ENCODE measurements at regions not wholly inside any gene's neighbourhood (a gene's known extent, or its start where the extent isn't known, plus 50 kb on each side); places are given as distances from the start of the nearest gene placed in this dataset.
"Not testable (repeated sequence)": the region's sequence is repeated elsewhere in the genome, so short reads cannot be mapped to it uniquely, and the experiment has no call there.

GRCh38 chr11:45373506-45374035 is 87.4 kb upstream of the SYT13 start:
- H3K27ac ChIP-seq (ENCODE audit: low read depth in 2 of 2, low read length in 2 of 2) = no peak overlapping the region
- peaks cover 3 to 8% of the 10 kb centered on the region in 2 donors for H3K27me3 ChIP-seq (ENCODE audit: control insufficient read depth in 2 of 2, insufficient read depth in 2 of 2, low read length in 2 of 2)
- H3K4me1 ChIP-seq (ENCODE audit: control insufficient read depth in 2 of 2, insufficient read depth in 2 of 2, low read length in 2 of 2) = no peaks in the 10 kb centered on the region
- no peak overlapping the region for H3K9ac ChIP-seq (ENCODE audit: low read depth in 1 of 2, low read length in 2 of 2)
- H3K36me3 ChIP-seq (ENCODE audit: control insufficient read depth in 2 of 2, insufficient read depth in 2 of 2, low read length in 2 of 2) = no peaks in the 10 kb centered on the region
- no peaks in the 10 kb centered on the region for H3K9me3 ChIP-seq (ENCODE audit: control insufficient read depth in 2 of 2, low read length in 2 of 2)
- H3K4me3 ChIP-seq (ENCODE audit: low read length in 2 of 2) = no peak overlapping the region

- not testable (repeated sequence) for H3K9ac ChIP-seq (ENCODE audit: low read depth in 1 of 2, low read length in 2 of 2)
Measured at GRCh38 chr11:45372414-45372813, 86.3 kb upstream of the SYT13 start.

GRCh38 chr11:45371251-45372115 is 85.3 kb upstream of the SYT13 start:
- Histone ChIP-seq H3K4me1 (ENCODE audit: control insufficient read depth in 2 of 2, insufficient read depth in 2 of 2, low read length in 2 of 2) (no peaks in the 10 kb centered on the region), H3K36me3 (ENCODE audit: control insufficient read depth in 2 of 2, insufficient read depth in 2 of 2, low read length in 2 of 2) (no peaks in the 10 kb centered on the region), H3K4me3 (ENCODE audit: low read length in 2 of 2) (no peak overlapping the region), H3K9ac (ENCODE audit: low read depth in 1 of 2, low read length in 2 of 2) (no peak overlapping the region), H3K27me3 (ENCODE audit: control insufficient read depth in 2 of 2, insufficient read depth in 2 of 2, low read length in 2 of 2) (peaks cover 3 to 7% of the 10 kb centered on the region in 2 donors), H3K27ac (ENCODE audit: low read depth in 2 of 2, low read length in 2 of 2) (no peak overlapping the region), H3K9me3 (ENCODE audit: control insufficient read depth in 2 of 2, low read length in 2 of 2) (no peaks in the 10 kb centered on the region)

More at GRCh38 chr11:45372414-45372813, 86.3 kb upstream of the SYT13 start:
- not testable (repeated sequence) for H3K9me3 ChIP-seq (ENCODE audit: control insufficient read depth in 2 of 2, low read length in 2 of 2); H3K36me3 ChIP-seq (ENCODE audit: control insufficient read depth in 2 of 2, insufficient read depth in 2 of 2, low read length in 2 of 2); H3K27me3 ChIP-seq (ENCODE audit: control insufficient read depth in 2 of 2, insufficient read depth in 2 of 2, low read length in 2 of 2); H3K4me3 ChIP-seq (ENCODE audit: low read length in 2 of 2); H3K27ac ChIP-seq (ENCODE audit: low read depth in 2 of 2, low read length in 2 of 2); H3K4me1 ChIP-seq (ENCODE audit: control insufficient read depth in 2 of 2, insufficient read depth in 2 of 2, low read length in 2 of 2)

- H3K27me3 ChIP-seq (ENCODE audit: control insufficient read depth in 2 of 2, insufficient read depth in 2 of 2, low read length in 2 of 2) = peaks cover 5% of the 10 kb centered on the region in 2 donors
- no peaks in the 10 kb centered on the region for H3K36me3 ChIP-seq (ENCODE audit: control insufficient read depth in 2 of 2, insufficient read depth in 2 of 2, low read length in 2 of 2)
- H3K4me1 ChIP-seq (ENCODE audit: control insufficient read depth in 2 of 2, insufficient read depth in 2 of 2, low read length in 2 of 2) = no peaks in the 10 kb centered on the region
- H3K9ac ChIP-seq (ENCODE audit: low read depth in 1 of 2, low read length in 2 of 2) = no peak overlapping the region
- no peak overlapping the region for H3K27ac ChIP-seq (ENCODE audit: low read depth in 2 of 2, low read length in 2 of 2)
- no peak overlapping the region for H3K4me3 ChIP-seq (ENCODE audit: low read length in 2 of 2)
- H3K9me3 ChIP-seq (ENCODE audit: control insufficient read depth in 2 of 2, low read length in 2 of 2) = no peaks in the 10 kb centered on the region
Measured at GRCh38 chr11:45369313-45369712, 83.2 kb upstream of the SYT13 start.

- H3K4me1 ChIP-seq (ENCODE audit: control insufficient read depth in 2 of 2, insufficient read depth in 2 of 2, low read length in 2 of 2) = no peaks in the 10 kb centered on the region
- no peaks in the 10 kb centered on the region for H3K36me3 ChIP-seq (ENCODE audit: control insufficient read depth in 2 of 2, insufficient read depth in 2 of 2, low read length in 2 of 2)
- no peak overlapping the region for H3K27ac ChIP-seq (ENCODE audit: low read depth in 2 of 2, low read length in 2 of 2)
- H3K27me3 ChIP-seq (ENCODE audit: control insufficient read depth in 2 of 2, insufficient read depth in 2 of 2, low read length in 2 of 2) = peaks cover 5% of the 10 kb centered on the region in 2 donors
- H3K9me3 ChIP-seq (ENCODE audit: control insufficient read depth in 2 of 2, low read length in 2 of 2) = no peaks in the 10 kb centered on the region
- no peak overlapping the region for H3K4me3 ChIP-seq (ENCODE audit: low read length in 2 of 2)
- H3K9ac ChIP-seq (ENCODE audit: low read depth in 1 of 2, low read length in 2 of 2) = no peak overlapping the region
Measured at GRCh38 chr11:45368697-45369096, 82.6 kb upstream of the SYT13 start.

- Histone ChIP-seq H3K27me3 (ENCODE audit: control insufficient read depth in 2 of 2, insufficient read depth in 2 of 2, low read length in 2 of 2) (peaks cover 3 to 8% of the 10 kb centered on the region in 2 donors), H3K36me3 (ENCODE audit: control insufficient read depth in 2 of 2, insufficient read depth in 2 of 2, low read length in 2 of 2) (no peaks in the 10 kb centered on the region), H3K9ac (ENCODE audit: low read depth in 1 of 2, low read length in 2 of 2) (no peak overlapping the region), H3K9me3 (ENCODE audit: control insufficient read depth in 2 of 2, low read length in 2 of 2) (no peaks in the 10 kb centered on the region), H3K27ac (ENCODE audit: low read depth in 2 of 2, low read length in 2 of 2) (no peak overlapping the region), H3K4me1 (ENCODE audit: control insufficient read depth in 2 of 2, insufficient read depth in 2 of 2, low read length in 2 of 2) (no peaks in the 10 kb centered on the region), H3K4me3 (ENCODE audit: low read length in 2 of 2) (no peak overlapping the region)
Measured at GRCh38 chr11:45366619-45367190, 80.6 kb upstream of the SYT13 start.

- H3K36me3 ChIP-seq (ENCODE audit: control insufficient read depth in 2 of 2, insufficient read depth in 2 of 2, low read length in 2 of 2) = no peaks in the 10 kb centered on the region
- peaks cover 7 to 8% of the 10 kb centered on the region in 2 donors for H3K27me3 ChIP-seq (ENCODE audit: control insufficient read depth in 2 of 2, insufficient read depth in 2 of 2, low read length in 2 of 2)
- H3K4me1 ChIP-seq (ENCODE audit: control insufficient read depth in 2 of 2, insufficient read depth in 2 of 2, low read length in 2 of 2) = no peaks in the 10 kb centered on the region
- H3K9ac ChIP-seq (ENCODE audit: low read depth in 1 of 2, low read length in 2 of 2) = no peak overlapping the region
- H3K27ac ChIP-seq (ENCODE audit: low read depth in 2 of 2, low read length in 2 of 2) = no peak overlapping the region
- H3K9me3 ChIP-seq (ENCODE audit: control insufficient read depth in 2 of 2, low read length in 2 of 2) = no peaks in the 10 kb centered on the region
- H3K4me3 ChIP-seq (ENCODE audit: low read length in 2 of 2) = no peak overlapping the region
Measured at GRCh38 chr11:45365961-45366618, 79.9 kb upstream of the SYT13 start.

- Histone ChIP-seq H3K36me3 (ENCODE audit: control insufficient read depth in 2 of 2, insufficient read depth in 2 of 2, low read length in 2 of 2) (no peaks in the 10 kb centered on the region), H3K27ac (ENCODE audit: low read depth in 2 of 2, low read length in 2 of 2) (no peak overlapping the region), H3K4me3 (ENCODE audit: low read length in 2 of 2) (no peak overlapping the region), H3K9me3 (ENCODE audit: control insufficient read depth in 2 of 2, low read length in 2 of 2) (no peaks in the 10 kb centered on the region), H3K9ac (ENCODE audit: low read depth in 1 of 2, low read length in 2 of 2) (no peak overlapping the region), H3K27me3 (ENCODE audit: control insufficient read depth in 2 of 2, insufficient read depth in 2 of 2, low read length in 2 of 2) (peaks cover 5 to 7% of the 10 kb centered on the region in 2 donors), H3K4me1 (ENCODE audit: control insufficient read depth in 2 of 2, insufficient read depth in 2 of 2, low read length in 2 of 2) (no peaks in the 10 kb centered on the region)
Measured at GRCh38 chr11:45362636-45363035, 76.5 kb upstream of the SYT13 start.

GRCh38 chr11:45361551-45361950 is 75.4 kb upstream of the SYT13 start:
- Histone ChIP-seq H3K27me3 (ENCODE audit: control insufficient read depth in 2 of 2, insufficient read depth in 2 of 2, low read length in 2 of 2) (peaks cover 5 to 7% of the 10 kb centered on the region in 2 donors), H3K9me3 (ENCODE audit: control insufficient read depth in 2 of 2, low read length in 2 of 2) (no peaks in the 10 kb centered on the region), H3K4me1 (ENCODE audit: control insufficient read depth in 2 of 2, insufficient read depth in 2 of 2, low read length in 2 of 2) (no peaks in the 10 kb centered on the region), H3K4me3 (ENCODE audit: low read length in 2 of 2) (no peak overlapping the region), H3K9ac (ENCODE audit: low read depth in 1 of 2, low read length in 2 of 2) (no peak overlapping the region), H3K27ac (ENCODE audit: low read depth in 2 of 2, low read length in 2 of 2) (no peak overlapping the region), H3K36me3 (ENCODE audit: control insufficient read depth in 2 of 2, insufficient read depth in 2 of 2, low read length in 2 of 2) (no peaks in the 10 kb centered on the region)

GRCh38 chr11:45355706-45356041 is 69.5 kb upstream of the SYT13 start:
- H3K36me3 ChIP-seq (ENCODE audit: control insufficient read depth in 2 of 2, insufficient read depth in 2 of 2, low read length in 2 of 2) = no peaks in the 10 kb centered on the region
- H3K9ac ChIP-seq (ENCODE audit: low read depth in 1 of 2, low read length in 2 of 2) = peak overlapping the region in 1 of 2 donors; percentile 52
- no peaks in the 10 kb centered on the region for H3K4me1 ChIP-seq (ENCODE audit: control insufficient read depth in 2 of 2, insufficient read depth in 2 of 2, low read length in 2 of 2)
- peaks cover 0 to 2% of the 10 kb centered on the region in 2 donors for H3K27me3 ChIP-seq (ENCODE audit: control insufficient read depth in 2 of 2, insufficient read depth in 2 of 2, low read length in 2 of 2)
- H3K9me3 ChIP-seq (ENCODE audit: control insufficient read depth in 2 of 2, low read length in 2 of 2) = no peaks in the 10 kb centered on the region
- no peak overlapping the region for H3K27ac ChIP-seq (ENCODE audit: low read depth in 2 of 2, low read length in 2 of 2)
- H3K4me3 ChIP-seq (ENCODE audit: low read length in 2 of 2) = peak overlapping the region; percentile 51 to 74
